OCI-LY1 (cell line): ENCODE measurements at regions not wholly inside any gene's neighbourhood (a gene's known extent, or its start where the extent isn't known, plus 50 kb on each side); places are given as distances from the start of the nearest gene placed in this dataset.

ENCODE experiments used
- H2AFZ ChIP-seq: fragments of 200-600 bp; sonication (generic), shearing (Covaris generic); 2 replicates; pipeline ENCODE4 v1.6.0; 2014; ENCODE audit warnings: antibody characterized with exemption, mild to moderate bottlenecking, low read length
- H3F3A ChIP-seq: fragments of 200-600 bp; sonication (generic), shearing (Covaris generic); 2 replicates; pipeline ENCODE4 v1.6.0; 2014; ENCODE audit warnings: mild to moderate bottlenecking, antibody characterized with exemption, low read length, moderate library complexity; ENCODE audit not compliant: insufficient read depth
- H3K27ac ChIP-seq: fragments of 200-600 bp; sonication (generic); 2 replicates; pipeline ENCODE4 v1.5.1; 2014; ENCODE audit warnings: low read length, mixed run types, mild to moderate bottlenecking, low read depth; ENCODE audit not compliant: poor library complexity, severe bottlenecking
- H3K27me3 ChIP-seq: fragments of 200-600 bp; sonication (generic); 2 replicates; pipeline ENCODE4 v1.6.0; 2014; ENCODE audit warnings: antibody characterized with exemption, mild to moderate bottlenecking, low read length, moderate library complexity; ENCODE audit not compliant: insufficient read depth
- H3K36me3 ChIP-seq: fragments of 200-600 bp; sonication (generic); 2 replicates; pipeline ENCODE4 v1.6.1; 2014; ENCODE audit warnings: mild to moderate bottlenecking, antibody characterized with exemption, low read length, moderate library complexity, mixed read lengths; ENCODE audit not compliant: insufficient read depth
- H3K4me1 ChIP-seq: fragments of 200-600 bp; sonication (generic); 2 replicates; pipeline ENCODE4 v1.5.1; 2014; ENCODE audit warnings: mild to moderate bottlenecking, low read length, moderate library complexity; ENCODE audit not compliant: insufficient read depth, severe bottlenecking
- H3K4me2 ChIP-seq: fragments of 200-600 bp; sonication (generic), shearing (Covaris generic); 2 replicates; pipeline ENCODE4 v1.6.1; 2014; ENCODE audit warnings: low read length
- H3K4me3 ChIP-seq: fragments of 200-600 bp; sonication (generic); 2 replicates; pipeline ENCODE4 v1.5.1; 2014; ENCODE audit warnings: low read length, low read depth, mild to moderate bottlenecking, mixed read lengths; ENCODE audit not compliant: poor library complexity, severe bottlenecking
- H3K79me2 ChIP-seq: fragments of 200-600 bp; shearing (Covaris generic); 2 replicates; pipeline ENCODE4 v1.6.1; 2016; ENCODE audit warnings: mixed run types, low read length, mixed read lengths; ENCODE audit not compliant: insufficient read depth
- H3K9ac ChIP-seq: fragments of 200-600 bp; sonication (generic), shearing (Covaris generic); 2 replicates; pipeline ENCODE4 v1.6.1; 2014; ENCODE audit warnings: mild to moderate bottlenecking, low read length, mixed read lengths
- H3K9me2 ChIP-seq: fragments of 200-600 bp; sonication (generic), shearing (Covaris generic); 2 replicates; pipeline ENCODE4 v1.6.1; 2014; ENCODE audit warnings: low read depth, mild to moderate bottlenecking, low read length, mixed read lengths
- H3K9me3 ChIP-seq: fragments of 200-600 bp; shearing (Covaris generic); 2 replicates; pipeline ENCODE4 v1.6.1; 2014; ENCODE audit warnings: low read length, mixed read lengths
- H4K20me1 ChIP-seq: fragments of 200-600 bp; sonication (generic), shearing (Covaris generic); 2 replicates; pipeline ENCODE4 v1.6.0; 2016; ENCODE audit warnings: mild to moderate bottlenecking, low read length; ENCODE audit not compliant: insufficient read depth
- CTCF ChIP-seq: fragments of 200-600 bp; sonication (generic), shearing (Covaris generic); IDR thresholded peaks from 2 replicates; pipeline ENCODE4 v1.5.1; 2017; ENCODE audit warnings: mild to moderate bottlenecking, antibody characterized with exemption, low read length, moderate library complexity, mixed read lengths
- EZH2 ChIP-seq: fragments of 200-600 bp; sonication (generic), shearing (Covaris generic); IDR thresholded peaks from 2 replicates; pipeline ENCODE4 v1.8.0; 2017; ENCODE audit warnings: borderline replicate concordance, mixed run types, mild to moderate bottlenecking, antibody characterized with exemption, low read length, moderate library complexity, mixed read lengths

- H3K9ac ChIP-seq = no peak overlapping the region
Measured at GRCh38 chr5:88130211-88130815, 138.3 kb downstream of the TMEM161B start.

GRCh38 chr5:88128813-88129212 lies 139.8 kb downstream of the TMEM161B start:
- H3K27ac ChIP-seq = no peak overlapping the region
- no peak overlapping the region for H2AFZ ChIP-seq
- no peaks in the 10 kb centered on the region for H3K9me2 ChIP-seq
- TF ChIP-seq EZH2 (no peak), CTCF (no peak)
- H3K4me1 ChIP-seq = no peaks in the 10 kb centered on the region
- no peak overlapping the region for H3K9ac ChIP-seq
- no peak overlapping the region for H3K4me2 ChIP-seq
- no peaks in the 10 kb centered on the region for H3K9me3 ChIP-seq
- no peaks in the 10 kb centered on the region for H3K36me3 ChIP-seq
- H4K20me1 ChIP-seq = no peaks in the 10 kb centered on the region
- no peaks in the 10 kb centered on the region for H3K79me2 ChIP-seq
- no peaks in the 10 kb centered on the region for H3K27me3 ChIP-seq
- no peaks in the 10 kb centered on the region for H3F3A ChIP-seq
- H3K4me3 ChIP-seq = no peak overlapping the region

More at GRCh38 chr5:88130211-88130815, 138.3 kb downstream of the TMEM161B start:
- Histone ChIP-seq H3K79me2 (no peaks in the 10 kb centered on the region), H3K27me3 (no peaks in the 10 kb centered on the region; the same call in 1 of the 2 replicates), H2AFZ (no peak overlapping the region), H3K4me1 (no peaks in the 10 kb centered on the region), H3K27ac (no peak overlapping the region), H3K4me3 (no peak overlapping the region), H3F3A (no peaks in the 10 kb centered on the region), H3K9me2 (no peaks in the 10 kb centered on the region), H3K4me2 (no peak overlapping the region), H3K9me3 (no peaks in the 10 kb centered on the region), H4K20me1 (no peaks in the 10 kb centered on the region), H3K36me3 (no peaks in the 10 kb centered on the region)
- TF ChIP-seq EZH2 (no peak), CTCF (no peak)

- no peaks in the 10 kb centered on the region for H3K79me2 ChIP-seq
- no peaks in the 10 kb centered on the region for H3K4me1 ChIP-seq
- no peak overlapping the region for H3K4me2 ChIP-seq
- H3F3A ChIP-seq = no peaks in the 10 kb centered on the region
- no peaks in the 10 kb centered on the region for H3K9me3 ChIP-seq
- no peaks in the 10 kb centered on the region for H3K36me3 ChIP-seq
- no peaks in the 10 kb centered on the region for H4K20me1 ChIP-seq
- TF ChIP-seq CTCF (no peak), EZH2 (no peak)
- no peaks in the 10 kb centered on the region for H3K27me3 ChIP-seq
- no peaks in the 10 kb centered on the region for H3K9me2 ChIP-seq
- no peak overlapping the region for H3K27ac ChIP-seq
- H3K4me3 ChIP-seq = no peak overlapping the region
- H2AFZ ChIP-seq = no peak overlapping the region
- H3K9ac ChIP-seq = no peak overlapping the region
Measured at GRCh38 chr5:88119535-88120125, 149.0 kb downstream of the TMEM161B start.
